GM19240 (cell line): ENCODE measurements at regions not wholly inside any gene's neighbourhood (a gene's known extent, or its start where the extent isn't known, plus 50 kb on each side); places are given as distances from the start of the nearest gene placed in this dataset.

Experiments
- DNase-seq: peaks from one replicate; pipeline ENCODE4 v3.0.0; 2011; ENCODE audit warnings: low spot score; ENCODE audit not compliant: insufficient read length

DNA sequence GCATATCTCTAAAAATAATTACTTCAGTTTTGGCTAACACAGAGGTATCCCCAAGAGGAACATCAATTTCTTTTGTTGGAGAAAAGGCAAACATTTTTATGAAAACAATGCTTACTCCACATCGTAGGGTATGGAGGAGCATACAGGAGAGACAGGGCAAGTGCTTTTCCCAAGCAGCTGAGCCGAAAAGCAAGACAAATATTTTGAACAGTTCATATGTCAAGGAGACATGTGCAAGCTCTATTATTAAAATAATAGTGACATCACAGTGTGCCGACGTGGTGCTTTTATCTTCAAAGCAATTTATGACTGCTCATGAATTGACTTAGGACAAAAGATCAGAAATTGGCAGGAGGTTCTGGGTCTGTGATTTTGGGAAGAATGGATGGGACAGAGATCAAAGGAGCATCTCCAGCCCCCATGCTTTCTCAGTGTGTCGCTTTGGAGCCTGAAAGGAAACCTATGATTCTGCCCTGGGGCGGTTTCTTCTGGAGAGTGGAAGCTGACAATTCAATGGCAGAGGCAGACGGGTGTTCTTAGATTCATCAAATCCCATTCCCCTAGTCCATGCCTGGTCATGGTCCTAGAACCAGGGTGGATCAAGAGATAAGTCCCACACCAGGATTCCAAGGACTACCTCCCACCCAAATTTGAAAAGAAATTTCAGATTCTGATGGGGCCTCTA is 97.1 kb downstream of the JCAD start:
- DNase-seq, result no peak

DNA sequence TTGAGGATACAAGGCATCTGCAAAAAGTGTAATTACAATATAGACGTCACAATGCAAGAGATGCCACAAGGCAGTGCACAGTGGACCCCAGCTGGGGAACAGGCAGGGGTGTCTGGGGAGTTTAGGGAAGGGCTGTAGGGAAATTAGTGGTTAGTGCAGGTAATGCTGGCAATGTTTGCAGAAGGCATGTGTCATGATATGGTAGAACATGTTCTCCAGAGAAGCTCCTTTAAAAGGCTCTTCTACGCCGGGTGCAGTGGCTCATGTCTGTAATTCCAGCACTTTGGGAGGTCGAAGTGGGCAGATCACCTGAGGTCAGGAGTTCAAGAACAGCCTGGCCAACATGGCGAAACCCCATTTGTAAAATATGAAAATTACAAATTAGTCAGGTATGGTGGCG is 98.0 kb downstream of the JCAD start:
- no peak for DNase-seq

DNA sequence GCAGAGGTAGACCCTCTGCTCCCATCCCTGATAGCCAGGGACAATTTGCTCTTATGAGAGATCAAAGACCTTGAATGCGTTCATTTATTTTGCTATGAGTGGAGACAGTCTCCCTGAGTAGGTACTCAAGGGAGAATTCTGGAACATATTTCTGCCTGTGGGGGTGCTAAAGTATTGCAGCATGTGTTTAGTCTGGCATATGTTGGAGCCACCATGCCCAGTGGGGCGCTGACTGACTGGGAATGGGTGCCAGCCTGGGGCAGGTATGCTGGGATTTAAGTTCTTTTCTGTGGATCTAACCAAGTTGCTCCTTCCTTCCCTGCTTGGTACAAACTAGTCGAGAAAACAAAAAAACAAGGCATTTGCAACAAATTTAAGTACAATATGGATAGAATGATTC is 99.1 kb downstream of the JCAD start:
- no peak for DNase-seq

DNA sequence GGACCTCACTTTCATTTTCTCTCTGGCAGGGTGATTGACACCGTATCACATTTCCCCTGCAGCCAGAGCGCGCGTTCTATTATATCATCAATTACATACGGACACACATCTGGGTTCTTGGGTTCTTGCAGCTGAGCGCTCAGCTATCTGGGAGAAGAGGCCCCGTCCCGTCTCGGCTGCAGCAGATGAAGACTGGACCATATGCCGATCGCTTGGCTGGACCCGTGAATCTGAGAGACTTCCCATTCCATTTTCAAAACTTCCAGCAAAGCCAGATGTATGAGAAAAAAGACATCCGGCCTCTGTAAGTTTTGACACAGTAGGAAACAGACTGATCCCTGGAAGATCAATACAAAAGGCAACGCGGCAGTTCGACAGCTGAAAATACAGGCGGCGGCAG is 99.8 kb downstream of the JCAD start:
- DNase-seq, result no peak

DNA sequence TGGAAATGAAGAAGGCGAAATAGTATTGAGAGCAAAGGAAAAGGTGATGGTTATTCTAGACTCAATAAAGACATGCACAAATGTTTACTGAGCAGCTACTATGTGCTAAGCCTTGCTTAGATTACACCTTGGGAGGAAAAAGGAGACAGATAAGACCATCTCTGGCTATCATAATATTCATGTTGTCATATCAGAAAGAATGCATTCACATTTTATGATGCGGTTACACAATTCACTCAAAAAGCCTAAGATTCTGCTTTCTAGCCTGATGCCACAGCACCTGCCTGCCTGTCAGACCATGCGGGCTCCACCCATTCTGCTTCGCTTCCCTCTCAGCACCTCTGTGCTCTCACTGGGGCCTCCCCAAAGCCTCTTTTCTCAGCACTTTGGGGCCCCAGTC is 100.9 kb downstream of the JCAD start:
- no peak for DNase-seq

DNA sequence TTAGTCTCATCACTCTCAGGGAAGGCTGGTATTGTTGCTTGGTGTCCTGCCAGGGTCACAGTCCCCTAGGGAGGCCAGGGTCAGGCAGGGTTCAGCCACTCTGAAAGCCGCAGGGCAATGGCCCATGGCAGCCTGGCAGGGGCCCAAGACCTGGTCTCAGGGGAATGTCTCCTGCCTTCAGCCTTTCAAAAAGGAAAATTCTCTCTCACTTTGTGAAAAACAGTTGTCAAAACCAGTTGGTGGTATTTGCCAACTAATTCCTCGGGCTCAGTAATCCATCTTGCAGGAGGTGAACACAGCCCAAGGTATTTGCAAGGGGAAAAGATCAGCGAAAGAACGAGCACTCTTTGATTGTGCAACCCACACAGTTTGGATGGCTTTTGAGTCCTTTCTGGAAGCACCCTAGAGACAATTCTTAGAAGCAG is 101.5 kb downstream of the JCAD start:
- DNase-seq, result no peak

DNA sequence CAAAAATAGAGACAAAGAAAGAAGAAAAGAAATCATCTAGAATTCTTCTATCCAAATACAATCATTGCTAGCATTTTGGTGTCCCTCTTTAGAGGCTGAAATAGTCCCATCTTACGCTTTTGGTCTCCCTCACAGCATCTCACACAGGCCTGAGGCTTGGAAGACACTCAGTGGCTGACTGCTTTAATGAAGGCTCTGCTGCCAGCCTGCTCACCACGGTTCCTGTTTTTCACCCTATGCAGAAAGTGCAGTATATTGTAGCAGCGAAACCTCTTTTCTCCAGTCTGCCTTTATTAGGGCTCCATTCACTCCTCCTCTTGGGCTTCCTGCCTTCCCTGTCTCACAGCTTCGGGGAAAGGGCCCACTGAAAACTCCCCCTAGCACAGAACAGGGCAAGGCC is 102.2 kb downstream of the JCAD start:
- no peak for DNase-seq

DNA sequence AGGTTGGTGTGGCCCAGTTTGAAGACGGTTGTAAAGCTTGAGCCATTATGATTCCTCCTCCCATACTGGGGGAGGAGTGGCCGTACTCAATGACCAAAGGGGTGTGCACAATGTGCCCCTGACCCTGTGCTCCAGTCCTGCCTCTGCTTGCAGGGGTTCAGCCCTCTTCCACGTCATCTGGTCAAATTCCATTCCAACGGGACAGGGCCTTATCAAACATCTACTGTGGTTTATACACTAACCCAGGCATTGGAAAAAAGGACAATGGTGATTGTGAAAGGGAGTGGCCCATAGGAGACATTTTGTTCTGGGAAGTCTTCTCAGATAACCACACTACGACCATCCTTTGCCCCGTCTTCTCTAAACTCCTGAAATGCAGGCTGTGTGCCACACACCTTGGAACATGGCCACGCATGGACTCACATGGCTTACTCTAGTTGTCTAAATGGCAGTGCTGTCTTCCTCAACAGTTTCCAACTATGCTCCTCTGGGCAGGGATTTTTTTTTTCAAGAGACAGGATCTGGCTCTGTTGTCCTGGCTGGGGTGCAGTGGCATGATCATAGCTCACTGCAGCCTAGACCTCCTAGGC is 103.0 kb downstream of the JCAD start:
- no peak for DNase-seq

DNA sequence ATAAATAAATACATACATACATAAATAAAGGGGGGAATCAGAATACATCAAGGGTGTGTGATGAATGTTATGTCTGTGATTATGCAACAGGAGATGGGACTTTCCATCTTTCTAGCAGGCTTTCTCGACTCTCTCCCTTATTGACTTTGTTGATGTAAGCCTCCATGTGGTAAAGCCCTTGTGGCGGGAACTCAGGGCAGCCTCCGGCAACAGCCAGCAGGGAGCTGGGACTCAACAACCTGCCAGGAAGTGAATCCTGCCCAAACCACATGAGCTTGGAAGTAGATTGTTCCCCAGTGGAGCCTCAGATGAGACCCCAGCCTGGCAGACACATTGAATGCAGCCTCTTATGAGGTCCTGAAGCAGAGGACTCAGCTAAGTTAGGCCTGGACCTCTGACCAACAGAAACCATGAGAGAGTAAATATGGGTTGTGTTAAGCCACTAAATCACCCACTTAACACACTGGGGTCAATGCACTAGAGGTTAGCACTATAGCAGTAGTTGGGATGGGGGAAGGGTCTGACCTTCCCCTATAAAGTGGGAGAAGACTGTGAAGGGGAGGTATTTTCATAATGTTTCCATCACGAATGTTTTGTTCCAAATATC is 104.0 kb downstream of the JCAD start:
- DNase-seq, result no peak

DNA sequence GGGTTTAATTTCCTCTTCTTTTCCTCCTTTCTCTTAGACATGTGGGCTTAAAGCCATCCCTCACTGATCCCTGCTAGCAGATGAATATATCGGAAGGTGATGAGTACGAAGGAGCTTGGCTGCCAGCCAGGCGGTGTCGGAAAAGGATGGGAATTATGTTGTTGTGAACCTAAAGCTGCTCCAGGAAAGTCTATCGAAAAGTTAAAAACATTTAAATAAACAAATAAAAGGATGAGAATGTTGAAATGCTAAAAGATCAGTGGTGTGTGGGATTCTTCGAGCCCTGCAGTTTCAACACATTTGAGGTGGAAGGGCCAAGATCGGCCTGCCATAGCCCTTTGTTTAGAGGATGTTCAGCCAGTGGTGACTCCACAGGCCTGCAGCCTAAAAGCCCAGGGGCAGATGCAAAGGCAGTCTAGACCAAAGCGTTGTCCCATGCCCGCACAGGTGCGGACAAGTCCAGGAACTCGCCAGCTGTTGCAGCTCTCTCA is 107.9 kb downstream of the JCAD start:
- no peak for DNase-seq

DNA sequence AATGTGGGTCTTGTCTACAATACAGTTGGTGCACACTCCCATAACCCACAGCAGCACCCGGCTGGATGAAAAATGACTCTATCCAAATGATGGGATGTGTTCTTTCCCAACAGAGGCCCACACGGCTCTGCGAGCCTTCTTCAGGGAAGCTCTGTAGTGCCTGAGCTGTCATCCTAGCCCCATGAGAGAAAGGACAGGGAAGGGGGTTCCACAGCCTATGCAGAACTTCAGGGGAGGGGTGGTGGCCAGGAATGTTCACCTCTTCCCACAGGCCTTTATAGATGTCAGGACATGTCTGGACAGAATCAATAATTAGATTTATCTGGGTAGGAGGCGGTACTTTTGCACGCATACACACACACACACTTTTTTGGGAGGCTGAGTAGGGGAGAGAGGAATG is 109.0 kb downstream of the JCAD start:
- DNase-seq, result no peak

DNA sequence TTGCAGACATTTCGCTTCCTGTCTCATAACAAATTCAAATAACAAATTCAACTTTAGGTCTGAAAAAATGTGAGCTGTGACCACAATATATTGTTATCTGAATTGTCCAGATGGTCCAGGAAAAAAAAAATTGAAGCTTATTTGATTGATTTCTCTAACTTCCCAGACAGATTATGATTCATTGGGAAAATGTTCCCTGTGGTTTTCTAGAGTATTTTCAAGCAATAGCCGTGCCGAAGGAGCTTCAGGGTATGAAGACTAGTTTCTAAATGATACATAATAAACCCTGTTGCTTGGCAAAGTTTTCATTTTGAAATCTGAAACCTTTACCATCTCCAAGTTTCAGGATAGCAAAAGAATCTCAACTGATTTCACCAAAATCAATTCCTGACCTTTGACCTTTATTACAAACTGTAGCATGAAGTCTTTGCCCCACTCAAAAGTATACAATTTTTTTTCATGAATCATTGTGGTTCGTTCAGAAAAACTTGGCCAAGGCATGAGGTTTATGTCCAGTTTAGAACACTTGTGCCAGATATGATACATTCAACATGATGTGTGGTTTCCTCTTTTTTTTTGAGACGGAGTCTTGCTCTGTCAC is 109.9 kb downstream of the JCAD start:
- DNase-seq, result no peak

DNA sequence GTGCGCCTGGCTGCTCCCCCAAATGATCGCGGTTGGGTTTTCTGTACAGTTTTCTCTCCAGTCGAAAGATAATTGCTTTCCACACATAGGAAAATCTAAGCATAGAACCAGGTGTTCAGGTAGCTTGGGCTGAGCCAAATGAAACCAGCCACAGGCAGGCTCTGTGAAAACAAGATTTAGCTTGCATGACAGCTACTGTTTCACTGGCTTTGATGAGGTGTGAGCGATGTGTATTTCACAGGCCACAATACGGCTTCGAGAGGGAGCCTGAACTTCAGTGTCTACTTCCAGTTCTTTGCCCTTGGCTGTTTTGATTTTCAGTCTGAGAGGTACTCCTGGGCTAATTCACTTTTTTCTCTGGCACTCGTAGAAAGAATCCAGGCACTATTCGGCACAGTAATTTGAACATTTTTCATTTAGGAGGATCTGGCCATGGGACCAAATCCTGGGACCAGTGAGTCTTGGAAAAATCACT is 110.5 kb downstream of the JCAD start:
- no peak for DNase-seq

DNA sequence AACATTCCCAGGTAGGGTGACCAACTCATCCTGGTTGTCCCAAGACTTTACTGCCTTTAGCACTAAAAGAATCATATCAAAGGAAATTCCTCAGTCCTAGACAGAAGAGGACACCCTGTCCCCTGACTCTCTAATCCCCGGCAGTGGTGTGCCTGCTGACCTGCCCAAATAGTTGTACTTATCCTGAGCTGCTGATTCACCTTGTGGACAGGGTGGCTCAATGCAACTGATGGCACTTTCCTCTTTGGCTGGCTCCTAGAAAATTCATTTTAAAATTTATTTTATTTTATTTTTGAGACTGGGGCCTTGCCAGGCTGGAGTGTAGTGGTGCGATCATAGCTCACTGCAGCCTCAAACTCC is 111.7 kb downstream of the JCAD start:
- no peak for DNase-seq

DNA sequence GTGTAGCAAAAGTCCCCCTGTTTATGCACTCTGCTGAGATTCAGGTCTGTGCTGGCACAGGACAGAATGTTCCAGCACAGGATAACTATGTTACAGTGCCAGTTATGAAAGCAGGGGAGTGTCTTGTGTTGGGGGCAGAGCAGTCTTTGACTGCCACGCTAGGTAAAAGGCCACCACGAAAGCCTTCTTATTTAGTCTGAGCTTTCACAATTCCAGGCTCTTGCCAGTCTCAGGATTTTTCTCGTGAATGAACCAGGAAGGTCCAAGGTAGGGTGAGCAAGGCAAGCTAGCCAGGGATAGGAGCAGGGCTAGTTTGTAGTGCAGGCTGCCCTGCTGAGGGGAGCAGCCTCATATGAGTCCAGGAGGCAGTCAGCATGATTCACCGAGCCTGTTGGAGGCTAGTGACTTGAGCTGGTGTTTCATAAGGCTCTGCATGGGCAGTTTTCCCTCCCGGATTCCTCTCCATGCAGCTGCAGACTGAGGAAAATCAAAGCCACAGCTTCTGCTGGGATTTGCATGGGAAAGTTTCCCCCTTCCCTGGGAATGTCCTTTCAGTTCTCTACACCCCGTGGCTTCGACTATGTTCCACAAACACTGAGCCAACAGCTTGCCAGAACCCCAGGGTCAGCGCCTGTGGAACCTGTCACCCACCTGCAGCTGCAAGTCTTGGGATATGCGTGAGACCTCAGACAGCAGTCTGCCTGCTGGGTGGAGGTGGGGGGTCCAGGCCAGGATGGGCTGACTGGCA is 112.3 kb downstream of the JCAD start:
- no peak for DNase-seq

DNA sequence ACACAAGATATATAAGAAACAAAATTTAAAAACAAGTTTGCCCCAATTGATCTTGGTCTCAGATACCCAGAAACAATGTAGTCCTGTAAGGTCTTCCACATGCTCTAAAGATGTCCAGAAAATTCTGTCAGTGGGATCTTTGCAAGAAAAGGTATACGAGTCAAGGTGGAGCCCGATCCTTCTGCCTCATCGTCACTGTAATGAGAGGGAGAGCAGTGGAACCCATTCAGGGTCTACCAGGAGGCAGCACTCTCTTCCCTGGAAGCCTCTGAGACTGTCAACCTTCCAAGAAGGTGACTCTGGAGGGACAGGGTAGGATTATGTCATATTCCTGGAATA is 112.8 kb downstream of the JCAD start:
- DNase-seq, result no peak

DNA sequence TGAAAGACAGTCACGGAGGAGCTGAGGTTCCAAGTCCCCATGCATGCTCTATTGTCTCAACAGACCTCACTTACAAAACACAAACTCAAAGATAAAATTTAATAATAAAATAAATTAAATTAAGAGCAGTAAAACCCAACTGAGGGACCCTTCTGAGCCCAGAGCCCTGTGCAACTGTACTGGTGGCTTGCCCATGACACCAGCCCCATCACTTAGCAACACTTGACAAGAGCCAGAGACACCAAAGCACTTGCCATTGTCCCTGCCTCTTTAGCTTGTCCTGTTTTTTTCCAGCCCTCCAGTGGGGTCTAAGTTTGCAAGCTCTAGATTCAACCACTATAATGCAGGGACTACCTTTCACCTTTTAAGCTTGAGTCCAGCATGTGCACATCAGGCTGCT is 117.9 kb downstream of the JCAD start:
- DNase-seq, result no peak

DNA sequence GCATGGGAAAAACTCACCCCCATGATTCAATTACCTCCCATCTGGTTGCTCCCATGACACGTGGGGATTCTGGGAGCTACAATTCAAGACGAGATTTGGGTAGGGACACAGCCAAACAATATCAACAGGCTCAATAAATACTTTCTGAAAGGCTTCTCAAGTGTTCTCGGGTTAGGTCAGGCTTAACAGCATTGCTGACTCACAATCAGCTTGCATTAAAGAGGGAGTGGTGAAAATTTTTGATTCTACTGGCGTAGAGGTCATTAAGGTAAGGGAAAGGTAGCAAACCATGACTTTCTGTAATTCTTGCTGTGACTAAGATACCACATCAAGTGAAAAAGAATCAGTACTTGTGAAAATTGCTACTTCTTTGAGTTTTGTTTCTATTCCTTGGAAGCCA is 126.4 kb downstream of the JCAD start:
- no peak for DNase-seq

DNA sequence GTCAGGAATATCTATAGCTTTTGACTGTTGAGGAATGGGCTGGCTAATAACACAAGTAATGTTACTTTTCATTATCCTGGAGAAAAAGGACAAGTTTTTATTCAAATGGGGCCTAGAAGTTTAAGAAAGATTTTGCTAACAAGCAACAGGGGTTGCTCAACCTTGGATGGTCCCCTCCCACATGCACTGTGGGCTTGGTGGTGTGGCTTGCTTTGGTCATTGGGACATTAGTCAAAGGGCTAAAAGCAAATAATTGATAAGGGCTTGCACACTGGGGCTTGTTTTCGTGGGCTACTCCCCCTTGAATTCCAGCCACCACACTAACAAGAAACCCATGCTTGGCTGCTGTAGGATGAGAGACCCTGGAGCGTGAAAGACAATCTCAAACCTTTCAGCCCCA is 127.6 kb downstream of the JCAD start:
- no peak for DNase-seq

DNA sequence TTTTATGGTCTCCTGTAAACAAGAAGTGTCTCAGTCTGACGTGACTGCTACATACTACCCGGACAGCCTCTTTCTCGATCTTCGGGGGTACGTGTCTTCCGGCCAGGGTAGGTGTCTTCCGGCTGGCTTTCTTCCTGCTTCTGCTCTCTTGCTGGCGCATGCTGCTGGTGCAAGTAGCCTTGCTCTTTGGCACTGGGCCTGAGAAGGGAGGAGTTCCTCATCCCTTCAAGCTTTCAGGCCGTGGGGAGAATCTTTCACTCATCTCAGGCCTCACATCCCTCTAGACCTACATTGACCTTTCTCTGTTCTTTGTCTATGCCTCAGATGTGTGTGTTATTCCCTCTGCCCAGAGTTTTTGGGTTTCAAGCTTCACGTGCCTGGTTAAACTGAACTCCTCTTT is 130.4 kb downstream of the JCAD start:
- DNase-seq, result no peak

DNA sequence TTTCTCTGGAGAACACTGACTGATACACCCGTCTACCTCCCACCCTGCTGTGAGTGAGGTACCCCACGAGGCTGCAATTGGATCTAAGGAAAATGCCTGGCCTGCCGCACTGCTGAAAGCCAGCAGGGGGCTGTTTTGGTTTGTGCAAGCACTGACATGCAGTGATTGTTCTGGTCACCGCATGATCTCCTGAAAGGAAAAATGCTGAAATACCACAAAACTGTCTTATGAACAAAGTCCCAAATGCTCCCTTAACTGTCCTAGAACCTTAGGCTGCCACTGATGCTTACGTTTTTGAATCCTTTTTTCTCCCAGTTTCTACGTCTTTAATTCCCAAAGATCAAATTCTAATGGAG is 132.7 kb downstream of the JCAD start:
- DNase-seq, result no peak
